Activated CD4-positive, alpha-beta memory T cell treated with anti-CD3 and anti-CD28 coated beads for 36 hours (primary cell): ENCODE measurements at regions not wholly inside any gene's neighbourhood (a gene's known extent, or its start where the extent isn't known, plus 50 kb on each side); places are given as distances from the start of the nearest gene placed in this dataset.
A peak's percentile ranks its signal among the peaks of the same experiment; 100 is the strongest.

ENCODE experiments used
- CTCF ChIA-PET: fragments of 350-600 bp; sonication (Branson Sonifier 250); formaldehyde crosslinking; loops from one replicate; lab custom pipeline; 2021; ENCODE audit warnings: antibody characterized with exemption, inconsistent platforms; lab: Charles Lee
- POLR2A ChIA-PET: fragments of 350-600 bp; sonication (Branson Sonifier 250); formaldehyde crosslinking; loops from one replicate; lab custom pipeline; 2021; ENCODE audit warnings: antibody characterized with exemption; lab: Charles Lee
- DNase-seq: peaks from one replicate; pipeline ENCODE4 v3.0.0-alpha.2; 2020
- H3K27ac Mint-ChIP-seq: one replicate; pipeline ENCODE4 v1.8.0; 2021; ENCODE audit warnings: mixed read lengths
- H3K27me3 Mint-ChIP-seq: one replicate; pipeline ENCODE4 v1.8.0; 2021; ENCODE audit warnings: mixed read lengths
- H3K36me3 Mint-ChIP-seq: one replicate; pipeline ENCODE4 v1.8.0; 2021; ENCODE audit warnings: mixed read lengths
- H3K4me1 Mint-ChIP-seq: one replicate; pipeline ENCODE4 v1.8.0; 2021; ENCODE audit warnings: low read depth, mixed read lengths
- H3K4me3 Mint-ChIP-seq: one replicate; pipeline ENCODE4 v1.8.0; 2021; ENCODE audit warnings: mild to moderate bottlenecking, mixed read lengths
- H3K9me3 Mint-ChIP-seq: one replicate; pipeline ENCODE4 v1.8.0; 2021; ENCODE audit warnings: mixed read lengths
- intact Hi-C: fragments of 100-400 bp; cut with micrococcal nuclease; formaldehyde crosslinking; loops from one replicate; pipeline ENCODE4 v1.15.1; 2023

GRCh38 chr9:90985631-90986030, 184.0 kb downstream of the SYK start:
- Mint-ChIP-seq H3K27ac (no peak overlapping the region), H3K9me3 (no peaks in the 10 kb centered on the region), H3K27me3 (peaks cover 11% of the 10 kb centered on the region), H3K36me3 (no peaks in the 10 kb centered on the region), H3K4me1 (peaks cover 2% of the 10 kb centered on the region), H3K4me3 (no peak overlapping the region)
- DNase-seq: no peak
- CTCF ChIA-PET: interaction anchor here (0.8 to 1.9 kb wide), 4 partner anchors 70 to 742 kb away, joined by 3 to 10 read pairs (median 4); no protein-coding TSS in a partner anchor
- intact Hi-C loops: no loop called here
- POLR2A ChIA-PET: no interaction called here

GRCh38 chr9:90986161-90986560, 184.5 kb downstream of the SYK start:
- Mint-ChIP-seq H3K9me3 (peaks cover under 1% of the 10 kb centered on the region), H3K27ac (no peak overlapping the region), H3K36me3 (no peaks in the 10 kb centered on the region), H3K27me3 (peaks cover 8% of the 10 kb centered on the region), H3K4me3 (no peak overlapping the region), H3K4me1 (peaks cover 2% of the 10 kb centered on the region)
- DNase-seq: no peak
- ChIA-PET POLR2A (no interaction called here), CTCF (interaction anchor here (1.9 kb wide), 1 partner anchor 71 kb away, joined by 10 read pairs; no protein-coding TSS in a partner anchor)
- intact Hi-C loops: no loop called here

GRCh38 chr9:90987566-90987965, 185.9 kb downstream of the SYK start:
- no peak overlapping the region for H3K4me3 Mint-ChIP-seq
- H3K4me1 Mint-ChIP-seq: no peaks in the 10 kb centered on the region

GRCh38 chr9:90988318-90988717, 186.7 kb downstream of the SYK start:
- H3K27me3 Mint-ChIP-seq: peaks cover 7% of the 10 kb centered on the region
- intact Hi-C loops: no loop called here
- no peaks in the 10 kb centered on the region for H3K36me3 Mint-ChIP-seq
- no peak overlapping the region for H3K4me3 Mint-ChIP-seq
- ChIA-PET POLR2A (no interaction called here), CTCF (no interaction called here)
- peaks cover 4% of the 10 kb centered on the region for H3K9me3 Mint-ChIP-seq
- H3K27ac Mint-ChIP-seq: no peak overlapping the region
- no peak for DNase-seq
- no peaks in the 10 kb centered on the region for H3K4me1 Mint-ChIP-seq

More at GRCh38 chr9:90987566-90987965, 185.9 kb downstream of the SYK start:
- Mint-ChIP-seq H3K27me3 (peaks cover 8% of the 10 kb centered on the region), H3K36me3 (no peaks in the 10 kb centered on the region), H3K27ac (no peak overlapping the region), H3K9me3 (peaks cover 4% of the 10 kb centered on the region)
- ChIA-PET POLR2A (no interaction called here), CTCF (no interaction called here)
- DNase-seq: no peak
- intact Hi-C loops: no loop called here

GRCh38 chr9:90991953-90992352, 190.3 kb downstream of the SYK start:
- H3K36me3 Mint-ChIP-seq: no peaks in the 10 kb centered on the region

GRCh38 chr9:90995516-90995915, 193.9 kb downstream of the SYK start:
- Mint-ChIP-seq H3K9me3 (peaks cover 4% of the 10 kb centered on the region), H3K4me3 (no peak overlapping the region), H3K36me3 (no peaks in the 10 kb centered on the region), H3K4me1 (no peaks in the 10 kb centered on the region), H3K27me3 (peaks cover 4% of the 10 kb centered on the region), H3K27ac (no peak overlapping the region)
- DNase-seq: no peak
- ChIA-PET POLR2A (interaction anchor here (0.5 kb wide), 1 partner anchor 13 kb away, joined by 3 read pairs; no protein-coding TSS in a partner anchor), CTCF (no interaction called here)
- intact Hi-C loops: no loop called here

More at GRCh38 chr9:90991953-90992352, 190.3 kb downstream of the SYK start:
- Mint-ChIP-seq H3K27ac (no peak overlapping the region), H3K9me3 (peaks cover 4% of the 10 kb centered on the region), H3K4me1 (no peaks in the 10 kb centered on the region), H3K4me3 (no peak overlapping the region), H3K27me3 (peaks cover 4% of the 10 kb centered on the region)
- no peak for DNase-seq
- intact Hi-C loops: no loop called here
- ChIA-PET POLR2A (no interaction called here), CTCF (no interaction called here)

GRCh38 chr9:90996154-90997065, 194.8 kb downstream of the SYK start:
- no peaks in the 10 kb centered on the region for H3K36me3 Mint-ChIP-seq
- intact Hi-C loops: no loop called here
- peaks cover under 1% of the 10 kb centered on the region for H3K9me3 Mint-ChIP-seq
- H3K4me3 Mint-ChIP-seq: no peak overlapping the region
- ChIA-PET POLR2A (interaction anchor here (0.5 kb wide), 1 partner anchor 14 kb away, joined by 3 read pairs; no protein-coding TSS in a partner anchor), CTCF (no interaction called here)
- peaks cover 4% of the 10 kb centered on the region for H3K4me1 Mint-ChIP-seq
- DNase-seq: no peak
- peaks cover 5% of the 10 kb centered on the region for H3K27me3 Mint-ChIP-seq
- no peak overlapping the region for H3K27ac Mint-ChIP-seq

GRCh38 chr9:90998573-90998972, 197.0 kb downstream of the SYK start:
- ChIA-PET CTCF (no interaction called here), POLR2A (no interaction called here)
- Mint-ChIP-seq H3K9me3 (no peaks in the 10 kb centered on the region), H3K4me3 (no peak overlapping the region), H3K27ac (no peak overlapping the region), H3K27me3 (peaks cover 5% of the 10 kb centered on the region), H3K36me3 (no peaks in the 10 kb centered on the region), H3K4me1 (peaks cover 6% of the 10 kb centered on the region)
- no peak for DNase-seq
- intact Hi-C loops: no loop called here

GRCh38 chr9:90999425-91000397, 198.1 kb downstream of the SYK start:
- H3K9me3 Mint-ChIP-seq: no peaks in the 10 kb centered on the region
- intact Hi-C loops: no loop called here
- no peak overlapping the region for H3K4me3 Mint-ChIP-seq
- H3K4me1 Mint-ChIP-seq: peaks cover 6% of the 10 kb centered on the region
- no peak for DNase-seq
- ChIA-PET POLR2A (no interaction called here), CTCF (interaction anchor here (0.8 to 1.4 kb wide), 2 partner anchors 34 to 84 kb away, joined by 3 read pairs; no protein-coding TSS in a partner anchor)
- no peaks in the 10 kb centered on the region for H3K36me3 Mint-ChIP-seq
- H3K27me3 Mint-ChIP-seq: peaks cover 4% of the 10 kb centered on the region
- no peak overlapping the region for H3K27ac Mint-ChIP-seq

- peak; percentile 25 for DNase-seq
- H3K27me3 Mint-ChIP-seq: peaks cover 1% of the 10 kb centered on the region
- no peaks in the 10 kb centered on the region for H3K9me3 Mint-ChIP-seq
- H3K4me3 Mint-ChIP-seq: no peak overlapping the region
- no peak overlapping the region for H3K27ac Mint-ChIP-seq
- no peaks in the 10 kb centered on the region for H3K36me3 Mint-ChIP-seq
- intact Hi-C loops: no loop called here
- H3K4me1 Mint-ChIP-seq: peaks cover 6% of the 10 kb centered on the region
- POLR2A ChIA-PET: no interaction called here
- CTCF ChIA-PET: interaction anchor here (0.7 kb wide), 1 partner anchor 87 kb away, joined by 3 read pairs; no protein-coding TSS in a partner anchor
These were observed 199.6 kb downstream of the SYK start for GRCh38 chr9:91001146-91001611.

- Mint-ChIP-seq H3K27me3 (peaks cover 1% of the 10 kb centered on the region), H3K4me3 (no peak overlapping the region), H3K27ac (no peak overlapping the region), H3K36me3 (no peaks in the 10 kb centered on the region), H3K4me1 (peaks cover 6% of the 10 kb centered on the region), H3K9me3 (no peaks in the 10 kb centered on the region)
- POLR2A ChIA-PET: no interaction called here
- CTCF ChIA-PET: no interaction called here
- no peak for DNase-seq
- intact Hi-C loops: no loop called here
These were observed 202.9 kb downstream of the SYK start for GRCh38 chr9:91004484-91004883.

- CTCF ChIA-PET: no interaction called here
- Mint-ChIP-seq H3K27me3 (peaks cover 1% of the 10 kb centered on the region), H3K27ac (no peak overlapping the region), H3K36me3 (no peaks in the 10 kb centered on the region), H3K9me3 (no peaks in the 10 kb centered on the region), H3K4me3 (no peak overlapping the region), H3K4me1 (peaks cover 6% of the 10 kb centered on the region)
- POLR2A ChIA-PET: no interaction called here
- DNase-seq: no peak
- intact Hi-C loops: no loop called here
These were observed 203.4 kb downstream of the SYK start for GRCh38 chr9:91004992-91005391.
